ENCODE measurements at regions not wholly inside any gene's neighbourhood (a gene's known extent, or its start where the extent isn't known, plus 50 kb on each side); places are given as distances from the start of the nearest gene placed in this dataset.

DNA sequence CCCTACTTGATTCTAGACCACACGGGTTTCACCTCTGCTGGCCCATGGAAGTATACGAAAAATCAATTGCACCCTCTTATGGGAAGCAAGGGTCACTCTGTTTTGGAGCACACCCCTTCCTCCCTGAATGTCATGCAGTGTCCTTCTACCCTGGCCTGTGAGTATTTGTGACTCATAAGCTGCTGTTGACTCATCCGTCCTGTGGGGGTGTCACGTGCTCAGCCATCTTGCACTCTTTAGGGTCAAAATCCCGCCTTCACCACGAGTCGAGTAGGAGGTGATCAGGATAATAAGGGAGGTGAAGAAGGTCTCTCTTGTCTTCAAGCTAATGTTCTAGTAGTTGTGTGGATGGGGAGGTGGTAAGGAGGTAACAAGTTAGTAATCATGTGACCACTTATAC is 341.0 kb upstream of the EEF2KMT start (continued):
- TF ChIP-seq, protein P1, sequence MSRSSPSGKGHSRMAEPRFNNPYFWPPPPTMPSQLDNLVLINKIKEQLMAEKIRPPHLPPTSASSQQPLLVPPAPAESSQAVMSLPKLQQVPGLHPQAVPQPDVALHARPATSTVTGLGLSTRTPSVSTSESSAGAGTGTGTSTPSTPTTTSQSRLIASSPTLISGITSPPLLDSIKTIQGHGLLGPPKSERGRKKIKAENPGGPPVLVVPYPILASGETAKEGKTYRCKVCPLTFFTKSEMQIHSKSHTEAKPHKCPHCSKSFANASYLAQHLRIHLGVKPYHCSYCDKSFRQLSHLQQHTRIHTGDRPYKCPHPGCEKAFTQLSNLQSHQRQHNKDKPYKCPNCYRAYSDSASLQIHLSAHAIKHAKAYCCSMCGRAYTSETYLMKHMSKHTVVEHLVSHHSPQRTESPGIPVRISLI (CRISPR knock-in tag; IDR thresholded peaks at IDR 0.05; ENCODE audit: borderline replicate concordance) = no peak

DNA sequence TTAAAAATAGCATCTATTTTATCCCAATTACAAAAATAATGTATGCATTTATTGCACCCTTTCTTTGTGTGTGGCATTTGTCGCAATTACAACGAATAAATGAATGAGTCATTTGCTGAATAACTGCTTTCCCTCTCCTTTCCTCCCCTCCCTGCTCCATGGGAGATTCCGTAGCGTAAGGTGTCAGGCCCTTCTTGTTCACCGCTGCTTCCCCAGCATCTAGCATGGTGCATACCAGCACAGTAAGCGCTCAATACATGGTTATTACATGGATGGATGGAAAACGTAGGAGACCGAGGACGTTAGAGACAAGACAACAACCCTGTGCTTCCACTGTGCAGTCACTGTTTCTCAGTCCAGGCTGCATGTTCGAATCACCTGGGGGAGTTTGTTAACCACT is 336.0 kb upstream of the EEF2KMT start:
- H3K27ac ChIP-seq (ENCODE audit: extremely low read length, insufficient read depth, low read length) = no peak overlapping the region
- H3K4me2 ChIP-seq (ENCODE audit: low read depth, low read length) = no peak overlapping the region
- no peak overlapping the region for H3K4me3 ChIP-seq (replicated peaks in 1 of 3; ENCODE audit: insufficient read depth in 1 of 3, low read depth in 2 of 3, low read length in 3 of 3)
- H3K79me2 ChIP-seq (ENCODE audit: insufficient read depth, low read length) = no peaks in the 10 kb centered on the region
- ChIA-PET CTCF (ENCODE audit: low intra/inter-chr PET ratio, low total read pairs) (no interaction called here), POLR2A (no interaction called here)
- no peak overlapping the region for H2AFZ ChIP-seq (ENCODE audit: low read length)
- H3K4me1 ChIP-seq (ENCODE audit: insufficient read depth, low read length) = no peaks in the 10 kb centered on the region
- DNase-seq (ENCODE audit: low spot score) = no peak
- in situ Hi-C loops (cut with HindIII; ENCODE audit: extremely low pct_ligation_motif_present, low pct_unique_long_range_greater_than_20kb) = no loop called here
- intact Hi-C loops (cut with micrococcal nuclease; ENCODE audit: unreplicated experiment) = no loop called here
- WGBS (ENCODE audit: low lambda C conversion rate) = 6% methylated on average over 10 of the region's 10 CpGs
- H3K9me3 ChIP-seq (ENCODE audit: low read length) = no peaks in the 10 kb centered on the region
- FAIRE-seq = no peak
- no peaks in the 10 kb centered on the region; the same call in 1 of the 2 replicates for H4K20me1 ChIP-seq (ENCODE audit: insufficient read depth, low read length)
- TF ChIP-seq CEBPG (CRISPR knock-in tag; IDR thresholded peaks at IDR 0.05) (no peak), SMC3 (IDR thresholded peaks at IDR 0.05; ENCODE audit: low read length) (no peak)
- BruUV-seq (replicated peaks) = no TSS peak
- peaks cover 0 to 6% of the 10 kb centered on the region in 2 experiments; a peak in 1 of 5 replicates for H3K27me3 ChIP-seq (ENCODE audit: control insufficient read depth in 1 of 2, insufficient read depth in 2 of 2, low read length in 2 of 2)
- no peak overlapping the region for H3K9ac ChIP-seq (ENCODE audit: insufficient read depth, low read depth, low read length)
- ATAC-seq = no peak
- no peaks in the 10 kb centered on the region for H3K36me3 ChIP-seq (replicated peaks in 1 of 2; ENCODE audit: control insufficient read depth in 1 of 2, insufficient read depth in 2 of 2, low read length in 2 of 2)

DNA sequence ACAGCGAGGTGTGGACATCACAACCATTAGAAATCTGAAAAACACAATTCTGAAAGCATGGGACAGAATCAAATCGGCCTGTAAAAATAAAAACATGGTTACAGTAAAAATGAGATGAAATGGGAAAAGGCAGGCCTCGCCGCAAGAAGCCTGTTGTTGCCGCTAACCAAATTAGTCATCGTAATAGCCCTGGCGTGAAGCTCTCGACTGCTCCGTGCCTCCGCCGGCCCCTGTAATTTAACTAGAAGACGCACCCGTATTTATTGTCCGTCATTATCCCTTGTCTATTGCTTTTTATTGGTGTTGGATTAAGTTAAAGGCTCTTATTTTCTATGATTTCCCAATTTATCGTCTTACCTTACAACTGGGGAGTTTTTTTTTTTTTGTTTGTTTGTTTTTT is 334.6 kb upstream of the EEF2KMT start:
- Histone ChIP-seq H3K27ac (ENCODE audit: extremely low read length, insufficient read depth, low read length) (no peak overlapping the region), H3K9me3 (ENCODE audit: low read length) (no peaks in the 10 kb centered on the region), H3K4me1 (ENCODE audit: insufficient read depth, low read length) (0 out of 2 replicates have a peak, but pooled peaks cover 8% of the 10 kb centered on the region), H3K9ac (ENCODE audit: insufficient read depth, low read depth, low read length) (no peak overlapping the region), H3K79me2 (ENCODE audit: insufficient read depth, low read length) (no peaks in the 10 kb centered on the region), H3K27me3 (ENCODE audit: control insufficient read depth in 1 of 2, insufficient read depth in 2 of 2, low read length in 2 of 2) (peaks cover 0 to 6% of the 10 kb centered on the region in 2 experiments; a peak in 1 of 5 replicates), H3K36me3 (replicated peaks in 1 of 2; ENCODE audit: control insufficient read depth in 1 of 2, insufficient read depth in 2 of 2, low read length in 2 of 2) (no peaks in the 10 kb centered on the region), H4K20me1 (ENCODE audit: insufficient read depth, low read length) (no peaks in the 10 kb centered on the region; the same call in 1 of the 2 replicates), H2AFZ (ENCODE audit: low read length) (no peak overlapping the region), H3K4me2 (ENCODE audit: low read depth, low read length) (no peak overlapping the region), H3K4me3 (replicated peaks in 1 of 3; ENCODE audit: insufficient read depth in 1 of 3, low read depth in 2 of 3, low read length in 3 of 3) (no peak overlapping the region)
- no TSS peak for BruUV-seq (replicated peaks)
- DNase-seq (ENCODE audit: low spot score) = no peak
- CTCF ChIA-PET (ENCODE audit: low intra/inter-chr PET ratio, low total read pairs) = no interaction called here
- no peak for FAIRE-seq
- POLR2A ChIA-PET = no interaction called here
- in situ Hi-C loops (cut with HindIII; ENCODE audit: extremely low pct_ligation_motif_present, low pct_unique_long_range_greater_than_20kb) (no loop called here), intact Hi-C loops (cut with micrococcal nuclease; ENCODE audit: unreplicated experiment) (no loop called here)
- WGBS (ENCODE audit: low lambda C conversion rate) = 64% methylated on average over 15 of the region's 15 CpGs
- TF ChIP-seq ZMYM3 (CRISPR knock-in tag; IDR thresholded peaks at IDR 0.05) (no peak), PITX1 (CRISPR knock-in tag; IDR thresholded peaks at IDR 0.05) (no peak)
- no peak for ATAC-seq

All from HepG2 (cell line).